Fibroblast of mammary gland (primary cell): ENCODE measurements at regions not wholly inside any gene's neighbourhood (a gene's known extent, or its start where the extent isn't known, plus 50 kb on each side); places are given as distances from the start of the nearest gene placed in this dataset.

Experiments used
- DNase-seq: peaks from one replicate; pipeline ENCODE4 v3.0.0-alpha.2; 2010; ENCODE audit warnings: low read depth
- H3K4me3 ChIP-seq: 2 replicates; pipeline ENCODE4 v1.5.1; 2011; ENCODE audit warnings: low read depth, mild to moderate bottlenecking, low read length, moderate library complexity; ENCODE audit not compliant: control insufficient read depth
- TF ChIP-seq, protein P1 (sequence below): conservative IDR thresholded peaks from 2 replicates; pipeline ENCODE4 v1.5.1; 2011; ENCODE audit warnings: low read depth, low read length, inconsistent platforms; ENCODE audit not compliant: control insufficient read depth, insufficient read depth

DNA sequence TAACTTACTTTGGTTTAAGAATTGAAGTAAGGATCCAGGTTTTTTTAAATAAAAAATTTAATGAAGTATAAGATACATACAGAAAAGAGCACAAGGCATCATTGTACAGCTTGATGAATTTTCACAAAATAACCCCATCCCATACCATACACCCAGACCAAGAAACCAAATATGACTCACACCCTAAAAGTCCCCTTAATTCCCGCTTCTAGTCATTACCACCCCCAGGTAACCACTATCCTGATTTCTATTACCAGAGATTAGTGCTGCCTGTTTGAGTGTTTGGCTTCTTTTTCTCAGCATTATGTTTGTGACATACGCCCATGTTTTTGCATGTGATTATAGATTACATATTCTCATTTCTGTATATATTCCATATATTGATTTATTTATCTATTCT lies 98.5 kb upstream of the HIVEP3 start:
- TF ChIP-seq, protein P1, sequence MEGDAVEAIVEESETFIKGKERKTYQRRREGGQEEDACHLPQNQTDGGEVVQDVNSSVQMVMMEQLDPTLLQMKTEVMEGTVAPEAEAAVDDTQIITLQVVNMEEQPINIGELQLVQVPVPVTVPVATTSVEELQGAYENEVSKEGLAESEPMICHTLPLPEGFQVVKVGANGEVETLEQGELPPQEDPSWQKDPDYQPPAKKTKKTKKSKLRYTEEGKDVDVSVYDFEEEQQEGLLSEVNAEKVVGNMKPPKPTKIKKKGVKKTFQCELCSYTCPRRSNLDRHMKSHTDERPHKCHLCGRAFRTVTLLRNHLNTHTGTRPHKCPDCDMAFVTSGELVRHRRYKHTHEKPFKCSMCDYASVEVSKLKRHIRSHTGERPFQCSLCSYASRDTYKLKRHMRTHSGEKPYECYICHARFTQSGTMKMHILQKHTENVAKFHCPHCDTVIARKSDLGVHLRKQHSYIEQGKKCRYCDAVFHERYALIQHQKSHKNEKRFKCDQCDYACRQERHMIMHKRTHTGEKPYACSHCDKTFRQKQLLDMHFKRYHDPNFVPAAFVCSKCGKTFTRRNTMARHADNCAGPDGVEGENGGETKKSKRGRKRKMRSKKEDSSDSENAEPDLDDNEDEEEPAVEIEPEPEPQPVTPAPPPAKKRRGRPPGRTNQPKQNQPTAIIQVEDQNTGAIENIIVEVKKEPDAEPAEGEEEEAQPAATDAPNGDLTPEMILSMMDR: no peak
- no peak overlapping the region for H3K4me3 ChIP-seq
- DNase-seq: no peak

DNA sequence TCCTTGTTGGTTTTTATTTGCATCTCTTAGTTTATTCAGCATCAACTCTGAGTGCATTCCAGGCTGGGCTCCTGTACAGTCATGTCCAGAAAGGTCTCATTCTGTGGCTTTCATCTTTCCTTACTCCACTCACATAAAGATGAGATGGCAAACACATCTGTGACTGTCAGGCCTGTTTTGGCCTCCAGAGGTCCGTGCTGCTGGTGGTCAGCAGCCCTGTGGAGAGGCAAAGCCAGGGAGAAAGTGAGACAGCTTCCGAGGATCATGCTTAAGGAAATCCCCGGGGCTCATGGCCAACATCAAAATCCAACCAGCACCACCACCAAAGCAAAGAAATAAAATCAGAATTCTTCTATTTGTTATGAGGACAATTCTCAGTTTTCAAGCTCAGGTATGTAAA lies 96.1 kb upstream of the HIVEP3 start:
- TF ChIP-seq, protein P1: no peak
- H3K4me3 ChIP-seq: no peak overlapping the region
- DNase-seq: no peak

DNA sequence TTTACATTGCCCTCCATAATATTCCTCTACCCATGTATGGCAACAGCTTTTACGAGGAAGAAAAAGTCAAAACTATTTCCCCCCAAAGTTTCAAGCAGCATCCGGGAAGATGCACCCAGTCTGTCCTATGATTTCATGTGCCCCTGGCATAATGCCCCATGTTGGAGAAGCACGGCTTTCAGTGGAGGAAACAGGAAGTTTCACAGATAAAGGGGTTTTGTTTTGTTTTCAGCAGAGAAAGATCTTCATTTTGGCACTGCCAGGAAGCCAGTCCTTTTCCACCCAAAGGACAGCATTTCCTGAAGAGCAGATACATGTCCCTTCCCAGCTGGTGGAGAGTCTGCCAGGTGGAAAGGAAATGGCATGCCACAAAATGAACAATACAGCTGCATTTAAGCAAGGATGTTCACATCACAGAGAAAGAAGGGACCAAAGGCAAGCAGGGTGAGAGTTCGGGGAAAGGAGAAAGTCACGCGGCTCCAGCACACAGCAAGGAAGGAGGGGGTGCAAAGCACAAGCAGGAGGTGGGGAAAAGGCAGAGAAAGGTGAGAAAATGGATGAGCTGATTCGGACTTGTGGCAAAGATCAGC lies 95.3 kb upstream of the HIVEP3 start:
- DNase-seq: no peak
- TF ChIP-seq, protein P1: no peak
- no peak overlapping the region for H3K4me3 ChIP-seq

DNA sequence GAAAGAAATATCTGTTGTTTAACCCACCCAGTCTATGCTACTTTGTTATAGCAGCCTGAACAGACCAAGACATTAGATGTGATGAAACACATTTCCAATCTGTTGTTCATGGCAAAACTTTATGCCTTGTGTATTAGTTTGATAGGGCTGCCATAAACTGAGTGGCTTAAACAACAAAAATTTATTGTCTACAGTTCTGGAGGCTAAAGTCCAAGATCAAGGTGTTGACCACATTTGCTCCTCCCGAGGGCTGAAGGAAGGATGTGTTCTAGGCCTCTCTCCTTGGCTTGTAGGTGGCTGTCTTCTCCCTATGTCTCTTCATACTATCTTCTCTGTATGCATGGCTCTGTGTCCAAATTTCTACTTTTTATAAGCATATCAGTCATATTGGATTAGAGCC lies 94.1 kb upstream of the HIVEP3 start:
- no peak for DNase-seq
- H3K4me3 ChIP-seq: no peak overlapping the region
- TF ChIP-seq, protein P1: no peak

DNA sequence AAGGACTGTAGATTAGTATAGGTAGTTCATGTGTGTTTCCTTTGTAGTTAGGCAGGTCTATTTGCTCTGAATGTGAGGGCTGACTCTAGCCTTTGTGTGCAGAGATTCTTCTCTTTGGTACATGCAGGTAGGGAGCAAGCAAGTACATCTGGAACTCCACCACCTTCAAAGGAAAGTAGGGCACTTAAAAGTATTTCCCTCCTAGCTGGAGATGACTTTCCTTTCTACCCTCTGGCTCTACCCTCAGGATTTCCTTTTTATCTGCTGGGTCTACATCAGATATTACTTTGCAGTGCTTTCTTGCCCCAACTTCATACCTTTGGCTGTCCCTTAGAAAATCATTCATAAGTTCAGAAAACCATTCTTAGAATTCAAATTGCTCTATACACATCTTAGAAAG lies 91.7 kb upstream of the HIVEP3 start:
- DNase-seq: no peak
- no peak overlapping the region for H3K4me3 ChIP-seq
- TF ChIP-seq, protein P1: no peak

DNA sequence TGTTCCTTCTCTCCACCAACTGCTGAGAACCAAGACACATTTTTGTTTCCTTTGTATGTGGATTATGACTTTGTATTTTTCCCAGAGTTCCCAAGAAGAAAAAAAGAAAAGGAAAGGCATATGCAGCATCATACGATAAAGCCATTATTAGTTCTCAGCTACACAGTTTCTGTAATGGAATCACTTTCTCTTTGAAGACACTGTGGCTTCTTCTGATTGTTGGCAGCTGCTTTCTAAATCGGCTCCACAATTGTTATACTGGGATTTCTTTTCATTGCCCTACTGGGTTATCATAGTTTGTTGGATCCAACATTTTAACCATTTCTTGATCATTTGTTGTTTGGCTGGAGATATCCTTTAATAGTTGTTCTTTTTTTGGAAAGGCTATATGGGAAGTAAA lies 89.5 kb upstream of the HIVEP3 start:
- TF ChIP-seq, protein P1: no peak
- H3K4me3 ChIP-seq: no peak overlapping the region
- no peak for DNase-seq

DNA sequence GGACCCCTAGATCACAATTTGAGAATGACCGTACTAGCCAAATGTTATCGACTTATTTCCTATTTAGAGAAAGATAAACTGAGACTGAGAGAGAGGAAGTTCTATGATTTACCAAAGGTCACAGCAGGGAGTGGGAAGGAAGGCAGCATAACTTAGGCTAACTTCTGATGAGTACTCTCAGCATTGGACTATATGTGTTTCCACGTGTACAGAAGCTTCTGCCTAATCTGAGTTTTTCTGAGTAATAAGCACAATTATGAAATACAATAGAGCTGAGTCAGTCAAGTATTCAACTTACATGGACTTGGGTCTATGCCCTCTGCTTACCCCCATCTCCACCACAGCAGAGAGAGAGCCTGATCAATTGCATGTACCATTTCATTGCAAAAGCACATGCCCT lies 88.1 kb upstream of the HIVEP3 start:
- TF ChIP-seq, protein P1: no peak
- peak; percentile 25 for DNase-seq
- no peak overlapping the region for H3K4me3 ChIP-seq
